HCT116 (cell line): ENCODE measurements at regions not wholly inside any gene's neighbourhood (a gene's known extent, or its start where the extent isn't known, plus 50 kb on each side); places are given as distances from the start of the nearest gene placed in this dataset.

ENCODE experiments used
- ATAC-seq: fragments of 200-7000 bp; cut with Tn5 transposase; 2 replicates; pipeline ENCODE4 v1.9.1; 2020; ENCODE audit warnings: mild to moderate bottlenecking, moderate library complexity
- BruUV-seq: library from RNA; stranded (reverse); fragments of 400-500 nt; replicated peaks from 2 replicates; lab custom pipeline; 2021; lab: Mats Ljungman, UMichigan
- CTCF ChIA-PET: fragments of 300-600 bp; sonication (Branson Sonifier 250); formaldehyde crosslinking; loops from one replicate; lab custom pipeline; 2021; ENCODE audit warnings: antibody characterized with exemption; lab: Charles Lee
- POLR2A ChIA-PET: fragments of 300-600, 350-600 bp; sonication (Branson Sonifier 250); formaldehyde crosslinking; loops from one replicate; lab custom pipeline; 2021; ENCODE audit warnings: antibody characterized with exemption; lab: Charles Lee
- RAD21 ChIA-PET, 2 experiments: fragments of 300-600 bp; sonication (Branson Sonifier 250); formaldehyde crosslinking; loops; one replicate each; lab custom pipeline; 2023; ENCODE audit warnings: low total read pairs in 2 of 2; ENCODE audit not compliant: uncharacterized antibody in 2 of 2, unreplicated experiment in 2 of 2, low non-redundant PET in 1 of 2; lab: Charles Lee
- DNase-seq: peaks from one replicate; pipeline ENCODE4 v3.0.0-alpha.2; 2010; ENCODE audit warnings: low read depth, low spot score
- H2AFZ ChIP-seq: fragments of 200-600 bp; shearing (Covaris generic), sonication (generic); 2 replicates; pipeline ENCODE4 v1.6.1; 2017; ENCODE audit warnings: low read depth, mixed run types, mixed read lengths, antibody characterized with exemption, low read length; ENCODE audit not compliant: poor library complexity, severe bottlenecking
- H3K27ac ChIP-seq: 2 replicates; pipeline ENCODE4 v1.5.1; 2012; ENCODE audit warnings: low read depth, low read length
- H3K27me3 ChIP-seq: fragments of 200-600 bp; sonication (generic); 2 replicates; pipeline ENCODE4 v1.6.1; 2016; ENCODE audit warnings: mixed run types, low read length, mixed read lengths; ENCODE audit not compliant: insufficient read depth
- H3K36me3 ChIP-seq, 2 experiments: fragments of 200-500 bp in 1 of 2; fragments of 200-600 bp in 1 of 2; sonication (Bioruptor generic) in 1 of 2; sonication (generic) in 1 of 2; 2 replicates each; pipeline versions ENCODE4 v1.5.1 to v1.6.1; 2014 to 2016; ENCODE audit warnings: low read length in 2 of 2, inconsistent platforms in 1 of 2, mixed read lengths in 1 of 2, mixed run types in 1 of 2; ENCODE audit not compliant: insufficient read depth in 2 of 2, control insufficient read depth in 1 of 2
- H3K4me1 ChIP-seq, 2 experiments: fragments of 200-600 bp in 1 of 2; sonication (generic) in 1 of 2; 2 replicates each; pipeline versions ENCODE4 v1.5.1 to v1.6.1; 2012 to 2017; ENCODE audit warnings: low read length in 2 of 2, inconsistent platforms in 1 of 2, mild to moderate bottlenecking in 1 of 2, mixed read lengths in 1 of 2, mixed run types in 1 of 2, moderate library complexity in 1 of 2; ENCODE audit not compliant: insufficient read depth in 2 of 2, control insufficient read depth in 1 of 2
- H3K4me2 ChIP-seq: fragments of 200-600 bp; sonication (generic); 2 replicates; pipeline ENCODE4 v1.6.1; 2017; ENCODE audit warnings: mixed run types, low read length, mixed read lengths
- H3K4me3 ChIP-seq, 2 experiments: fragments of 200-600 bp in 1 of 2; sonication (generic) in 1 of 2; replicated peaks in 1 of 2; 2 replicates each; pipeline ENCODE4 v1.5.1; 2011 to 2016; ENCODE audit warnings: low read length in 2 of 2, control low read depth in 1 of 2, low read depth in 1 of 2, mild to moderate bottlenecking in 1 of 2, mixed read lengths in 1 of 2, mixed run types in 1 of 2
- H3K79me2 ChIP-seq: fragments of 200-600 bp; sonication (generic); 2 replicates; pipeline ENCODE4 v1.6.1; 2017; ENCODE audit warnings: mild to moderate bottlenecking, mixed run types, low read length, moderate library complexity, mixed read lengths; ENCODE audit not compliant: insufficient read depth
- H3K9ac ChIP-seq: fragments of 200-600 bp; sonication (generic); 2 replicates; pipeline ENCODE4 v1.6.1; 2016; ENCODE audit warnings: low read length, mixed read lengths
- H3K9me2 ChIP-seq: fragments of 200-600 bp; sonication (generic), shearing (Covaris generic); 2 replicates; pipeline ENCODE4 v1.6.1; 2017; ENCODE audit warnings: mixed run types, mild to moderate bottlenecking, moderate library complexity; ENCODE audit not compliant: insufficient read depth
- H3K9me3 ChIP-seq, 2 experiments: fragments of 200-500 bp in 1 of 2; fragments of 200-600 bp in 1 of 2; sonication (Bioruptor generic) in 1 of 2; sonication (generic) in 1 of 2; 2 replicates each; pipeline ENCODE4 v1.6.1; 2014 to 2017; ENCODE audit warnings: low read length in 2 of 2, mixed read lengths in 2 of 2, inconsistent platforms in 1 of 2, low read depth in 1 of 2, mild to moderate bottlenecking in 1 of 2, mixed run types in 1 of 2, moderate library complexity in 1 of 2; ENCODE audit not compliant: control insufficient read depth in 1 of 2, insufficient read depth in 1 of 2
- H4K20me1 ChIP-seq: fragments of 200-600 bp; sonication (generic), shearing (Covaris generic); 2 replicates; pipeline ENCODE4 v1.6.1; 2017; ENCODE audit warnings: mixed run types, mild to moderate bottlenecking, moderate library complexity; ENCODE audit not compliant: insufficient read depth
- ATF3 ChIP-seq: IDR thresholded peaks from 2 replicates; pipeline ENCODE4 v1.6.1; 2012
- CBX3 ChIP-seq: IDR thresholded peaks from 2 replicates; pipeline ENCODE4 v1.6.1; 2012; ENCODE audit warnings: low read depth
- CEBPB ChIP-seq: IDR thresholded peaks from 2 replicates; pipeline ENCODE4 v1.6.1; 2012; ENCODE audit warnings: low read depth
- CTCF ChIP-seq, 3 experiments: fragments of 200-600 bp in 1 of 3; sonication (generic) in 1 of 3; IDR thresholded peaks in 2 of 3; conservative IDR thresholded peaks in 1 of 3; 2 replicates each; pipeline ENCODE4 v1.5.1; 2012 to 2017; ENCODE audit warnings: low read depth in 2 of 3, low read length in 2 of 3, antibody characterized with exemption in 1 of 3, borderline replicate concordance in 1 of 3, control low read depth in 1 of 3, mild to moderate bottlenecking in 1 of 3, mixed read lengths in 1 of 3, mixed run types in 1 of 3, moderate library complexity in 1 of 3; ENCODE audit not compliant: insufficient read depth in 1 of 3
- EGR1 ChIP-seq: IDR thresholded peaks from 2 replicates; pipeline ENCODE4 v1.6.1; 2012; ENCODE audit warnings: low read depth
- ELF1 ChIP-seq: IDR thresholded peaks from 2 replicates; pipeline ENCODE4 v1.6.1; 2012; ENCODE audit warnings: low read depth, borderline replicate concordance
- EZH2 ChIP-seq: fragments of 200-600 bp; sonication (generic); IDR thresholded peaks from 2 replicates; pipeline ENCODE4 v1.6.1; 2017; ENCODE audit warnings: antibody characterized with exemption, mixed run types
- EZH2phosphoT487 ChIP-seq: fragments of 200-600 bp; IDR thresholded peaks from 2 replicates; pipeline ENCODE4 v1.6.1; 2018; ENCODE audit warnings: antibody characterized with exemption, borderline replicate concordance
- JUND ChIP-seq: IDR thresholded peaks from 2 replicates; pipeline ENCODE4 v1.6.1; 2012
- POLR2A ChIP-seq: IDR thresholded peaks from 2 replicates; pipeline ENCODE4 v1.7.0; 2011; ENCODE audit warnings: borderline replicate concordance; ENCODE audit not compliant: insufficient read depth, insufficient read length; ENCODE audit errors: extremely low read depth
- POLR2AphosphoS5 ChIP-seq: IDR thresholded peaks from 2 replicates; pipeline ENCODE4 v1.6.1; 2011; ENCODE audit warnings: mild to moderate bottlenecking, low read depth, low read length, moderate library complexity
- RAD21 ChIP-seq: IDR thresholded peaks from 2 replicates; pipeline ENCODE4 v1.6.1; 2012; ENCODE audit warnings: low read depth, mild to moderate bottlenecking
- SIN3A ChIP-seq: IDR thresholded peaks from 2 replicates; pipeline ENCODE4 v1.6.1; 2012; ENCODE audit warnings: low read depth
- SP1 ChIP-seq: IDR thresholded peaks from 2 replicates; pipeline ENCODE4 v1.6.1; 2012; ENCODE audit warnings: low read depth
- TCF7L2 ChIP-seq: IDR thresholded peaks from 2 replicates; pipeline ENCODE4 v1.7.0; 2011; ENCODE audit warnings: borderline replicate concordance, inconsistent platforms; ENCODE audit not compliant: insufficient read depth, insufficient read length; ENCODE audit errors: extremely low read depth
- ZBTB33 ChIP-seq: IDR thresholded peaks from 2 replicates; pipeline ENCODE4 v1.6.1; 2011; ENCODE audit warnings: mild to moderate bottlenecking, low read length, moderate library complexity; ENCODE audit not compliant: insufficient replicate concordance; ENCODE audit errors: extremely low read depth
- ZFX ChIP-seq: fragments of 450-650 bp; IDR thresholded peaks from 2 replicates; pipeline ENCODE4 v1.6.1; 2017
- intact Hi-C: fragments of 100-400 bp; cut with micrococcal nuclease; formaldehyde crosslinking; loops from 2 replicates; pipeline ENCODE4 v1.10.0; 2022
- TF ChIP-seq, protein P1 (sequence below): IDR thresholded peaks from 2 replicates; pipeline ENCODE4 v1.6.1; 2012; ENCODE audit warnings: low read depth
- TF ChIP-seq, protein P2 (sequence below): IDR thresholded peaks from 2 replicates; pipeline ENCODE4 v1.6.1; 2012

DNA sequence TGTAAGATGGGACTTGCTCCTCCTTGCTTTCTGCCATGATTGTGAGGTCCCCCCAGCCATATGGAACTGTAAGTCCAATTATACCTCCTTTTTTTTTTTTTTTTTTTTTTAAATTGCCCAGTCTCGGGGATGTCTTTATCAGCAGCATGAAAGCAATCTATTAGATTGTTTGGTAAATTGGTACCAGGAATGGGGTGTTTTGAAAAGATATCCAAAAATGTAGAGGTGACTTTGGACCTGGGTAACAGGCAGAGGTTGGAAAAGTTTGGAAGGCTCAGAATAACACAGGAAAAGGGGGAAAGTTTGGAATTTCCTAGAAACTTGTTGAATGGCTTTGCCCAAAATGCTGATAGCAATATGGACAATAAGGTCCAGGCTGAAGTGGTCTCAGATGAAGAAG is 545.8 kb upstream of the ALCAM start:
- Histone ChIP-seq H3K4me1 (no peaks in the 10 kb centered on the region), H3K9ac (no peak overlapping the region), H3K4me3 (no peak overlapping the region), H3K27ac (no peak overlapping the region), H4K20me1 (no peaks in the 10 kb centered on the region), H3K27me3 (no peaks in the 10 kb centered on the region), H3K79me2 (no peaks in the 10 kb centered on the region), H3K4me2 (no peak overlapping the region), H3K9me2 (no peaks in the 10 kb centered on the region), H2AFZ (no peak overlapping the region), H3K36me3 (no peaks in the 10 kb centered on the region), H3K9me3 (peaks cover 0 to 3% of the 10 kb centered on the region in 2 experiments; a peak in 1 of 4 replicates)
- no TSS peak for BruUV-seq
- TF ChIP-seq ATF3 (no peak), ELF1 (no peak), TCF7L2 (no peak), JUND (no peak), CEBPB (no peak), EZH2 (no peak), RAD21 (no peak), CBX3 (no peak), SP1 (no peak), CTCF (IDR thresholded peaks at IDR 0.05 in 2 of 3, conservative IDR thresholded peaks at IDR 0.05 in 1 of 3; ENCODE audit: borderline replicate concordance in 1 of 3, insufficient read depth in 1 of 3, low read depth in 2 of 3, low read length in 2 of 3) (no peak), SIN3A (no peak), EZH2phosphoT487 (no peak), POLR2A (no peak), EGR1 (no peak), ZFX (no peak), ZBTB33 (no peak), POLR2AphosphoS5 (no peak)
- TF ChIP-seq, protein P1, sequence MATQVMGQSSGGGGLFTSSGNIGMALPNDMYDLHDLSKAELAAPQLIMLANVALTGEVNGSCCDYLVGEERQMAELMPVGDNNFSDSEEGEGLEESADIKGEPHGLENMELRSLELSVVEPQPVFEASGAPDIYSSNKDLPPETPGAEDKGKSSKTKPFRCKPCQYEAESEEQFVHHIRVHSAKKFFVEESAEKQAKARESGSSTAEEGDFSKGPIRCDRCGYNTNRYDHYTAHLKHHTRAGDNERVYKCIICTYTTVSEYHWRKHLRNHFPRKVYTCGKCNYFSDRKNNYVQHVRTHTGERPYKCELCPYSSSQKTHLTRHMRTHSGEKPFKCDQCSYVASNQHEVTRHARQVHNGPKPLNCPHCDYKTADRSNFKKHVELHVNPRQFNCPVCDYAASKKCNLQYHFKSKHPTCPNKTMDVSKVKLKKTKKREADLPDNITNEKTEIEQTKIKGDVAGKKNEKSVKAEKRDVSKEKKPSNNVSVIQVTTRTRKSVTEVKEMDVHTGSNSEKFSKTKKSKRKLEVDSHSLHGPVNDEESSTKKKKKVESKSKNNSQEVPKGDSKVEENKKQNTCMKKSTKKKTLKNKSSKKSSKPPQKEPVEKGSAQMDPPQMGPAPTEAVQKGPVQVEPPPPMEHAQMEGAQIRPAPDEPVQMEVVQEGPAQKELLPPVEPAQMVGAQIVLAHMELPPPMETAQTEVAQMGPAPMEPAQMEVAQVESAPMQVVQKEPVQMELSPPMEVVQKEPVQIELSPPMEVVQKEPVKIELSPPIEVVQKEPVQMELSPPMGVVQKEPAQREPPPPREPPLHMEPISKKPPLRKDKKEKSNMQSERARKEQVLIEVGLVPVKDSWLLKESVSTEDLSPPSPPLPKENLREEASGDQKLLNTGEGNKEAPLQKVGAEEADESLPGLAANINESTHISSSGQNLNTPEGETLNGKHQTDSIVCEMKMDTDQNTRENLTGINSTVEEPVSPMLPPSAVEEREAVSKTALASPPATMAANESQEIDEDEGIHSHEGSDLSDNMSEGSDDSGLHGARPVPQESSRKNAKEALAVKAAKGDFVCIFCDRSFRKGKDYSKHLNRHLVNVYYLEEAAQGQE: no peak
- TF ChIP-seq, protein P2, sequence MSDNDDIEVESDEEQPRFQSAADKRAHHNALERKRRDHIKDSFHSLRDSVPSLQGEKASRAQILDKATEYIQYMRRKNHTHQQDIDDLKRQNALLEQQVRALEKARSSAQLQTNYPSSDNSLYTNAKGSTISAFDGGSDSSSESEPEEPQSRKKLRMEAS: no peak
- intact Hi-C loops: no loop called here
- DNase-seq: no peak
- no peak for ATAC-seq
- ChIA-PET POLR2A (no interaction called here), RAD21 (no interaction called here), CTCF (no interaction called here)
